ENCODE measurements at regions not wholly inside any gene's neighbourhood (a gene's known extent, or its start where the extent isn't known, plus 50 kb on each side); places are given as distances from the start of the nearest gene placed in this dataset.
"Not testable (repeated sequence)": the region's sequence is repeated elsewhere in the genome, so short reads cannot be mapped to it uniquely, and the experiment has no call there.

DNA sequence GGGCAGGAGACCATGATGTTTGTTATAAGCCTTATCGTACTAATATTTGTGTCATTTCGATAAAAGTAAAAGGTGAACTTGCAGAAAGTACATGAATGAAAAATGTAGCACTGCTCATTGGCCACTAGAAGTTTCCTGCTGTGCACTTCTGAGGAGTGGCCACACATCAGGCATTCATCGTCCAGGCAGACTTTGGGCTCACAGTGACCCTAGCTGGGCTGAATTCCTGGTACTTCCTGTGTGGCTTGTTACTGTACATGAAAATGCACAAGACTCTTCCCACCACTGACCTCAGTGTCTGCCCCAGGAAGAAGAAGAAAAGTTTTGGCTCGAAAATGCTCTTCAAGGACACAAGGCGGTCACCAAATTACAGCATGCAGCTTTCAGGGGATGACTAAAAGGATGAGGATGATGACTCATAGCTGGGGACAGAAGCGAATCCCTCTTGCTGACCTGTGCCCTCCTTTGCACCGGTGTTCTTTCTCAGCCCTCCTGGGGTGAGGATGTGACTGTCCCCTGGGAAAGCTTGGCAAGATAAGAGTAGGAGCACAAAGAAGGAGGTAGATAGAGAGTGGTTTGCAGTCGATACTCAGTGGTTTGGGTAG lies 252.4 kb upstream of the KAZN start:
- no peak for TF ChIP-seq CTCF (IDR thresholded peaks at IDR 0.05; ENCODE audit: insufficient read depth, low read length, poor library complexity, severe bottlenecking)
- Histone ChIP-seq H3K27me3 (replicated peaks; ENCODE audit: control insufficient read depth, insufficient read depth, low read length) (no peaks in the 10 kb centered on the region; the same call in 1 of the 2 replicates), H3K4me3 (replicated peaks; ENCODE audit: low read depth, low read length) (no peak overlapping the region), H3K36me3 (ENCODE audit: control insufficient read depth, insufficient read depth, low read length) (no peaks in the 10 kb centered on the region)
- DNase-seq (ENCODE audit: extremely low read depth, insufficient read length): no peak

GRCh38 chr1:14347186-14347585 lies 251.3 kb upstream of the KAZN start:
- no peak for DNase-seq (ENCODE audit: extremely low read depth, insufficient read length)
- no peak for TF ChIP-seq CTCF (IDR thresholded peaks at IDR 0.05; ENCODE audit: insufficient read depth, low read length, poor library complexity, severe bottlenecking)
- Histone ChIP-seq H3K27me3 (replicated peaks; ENCODE audit: control insufficient read depth, insufficient read depth, low read length) (no peaks in the 10 kb centered on the region; the same call in 1 of the 2 replicates), H3K4me3 (replicated peaks; ENCODE audit: low read depth, low read length) (no peak overlapping the region), H3K36me3 (ENCODE audit: control insufficient read depth, insufficient read depth, low read length) (no peaks in the 10 kb centered on the region)

DNA sequence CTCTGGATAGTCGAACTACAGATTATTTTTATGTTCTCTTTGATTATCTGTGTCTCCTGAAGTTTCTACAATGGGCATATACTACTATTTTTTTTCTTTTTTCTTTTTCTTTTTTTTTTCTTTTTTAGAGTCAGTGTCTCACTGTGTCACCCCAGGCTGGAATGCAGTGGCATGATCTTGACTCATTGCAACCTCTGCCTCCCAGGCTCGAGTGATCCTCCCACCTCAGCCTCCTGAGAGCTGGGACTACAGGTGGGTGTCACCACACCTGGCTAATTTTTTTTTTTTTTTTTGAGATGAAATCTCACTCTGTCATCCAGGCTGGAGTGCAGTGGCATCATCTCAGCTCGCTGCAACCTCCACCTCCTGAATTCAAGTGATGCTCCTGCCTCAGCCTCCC lies 250.7 kb upstream of the KAZN start:
- TF ChIP-seq CTCF (IDR thresholded peaks at IDR 0.05; ENCODE audit: insufficient read depth, low read length, poor library complexity, severe bottlenecking): no peak
- H3K4me3 ChIP-seq (replicated peaks; ENCODE audit: low read depth, low read length): no peak overlapping the region
- H3K36me3 ChIP-seq (ENCODE audit: control insufficient read depth, insufficient read depth, low read length): no peaks in the 10 kb centered on the region
- H3K27me3 ChIP-seq (replicated peaks; ENCODE audit: control insufficient read depth, insufficient read depth, low read length): no peaks in the 10 kb centered on the region
- DNase-seq (ENCODE audit: extremely low read depth, insufficient read length): no peak

DNA sequence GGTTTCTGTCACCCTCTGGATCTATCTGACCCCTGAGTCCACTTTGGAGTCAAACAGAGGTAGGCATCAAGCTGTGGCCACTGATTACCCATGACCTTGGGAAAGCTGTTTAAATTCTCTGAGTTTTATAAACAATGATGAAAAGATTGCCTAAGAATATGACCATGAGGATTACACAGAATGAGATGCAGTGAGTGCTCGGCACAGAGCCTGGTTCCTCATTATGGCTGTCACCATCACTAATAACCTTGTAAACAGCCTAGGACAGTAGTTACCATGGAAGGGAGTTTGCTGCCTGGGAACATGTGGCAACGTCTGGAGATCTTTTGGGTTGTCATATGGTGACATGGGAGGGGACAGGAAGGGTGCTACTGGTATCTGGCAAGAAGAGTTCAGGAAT lies 248.3 kb upstream of the KAZN start:
- Histone ChIP-seq H3K36me3 (ENCODE audit: control insufficient read depth, insufficient read depth, low read length) (no peaks in the 10 kb centered on the region), H3K4me3 (replicated peaks; ENCODE audit: low read depth, low read length) (no peak overlapping the region), H3K27me3 (replicated peaks; ENCODE audit: control insufficient read depth, insufficient read depth, low read length) (no peaks in the 10 kb centered on the region)
- DNase-seq (ENCODE audit: extremely low read depth, insufficient read length): no peak
- no peak for TF ChIP-seq CTCF (IDR thresholded peaks at IDR 0.05; ENCODE audit: insufficient read depth, low read length, poor library complexity, severe bottlenecking)

DNA sequence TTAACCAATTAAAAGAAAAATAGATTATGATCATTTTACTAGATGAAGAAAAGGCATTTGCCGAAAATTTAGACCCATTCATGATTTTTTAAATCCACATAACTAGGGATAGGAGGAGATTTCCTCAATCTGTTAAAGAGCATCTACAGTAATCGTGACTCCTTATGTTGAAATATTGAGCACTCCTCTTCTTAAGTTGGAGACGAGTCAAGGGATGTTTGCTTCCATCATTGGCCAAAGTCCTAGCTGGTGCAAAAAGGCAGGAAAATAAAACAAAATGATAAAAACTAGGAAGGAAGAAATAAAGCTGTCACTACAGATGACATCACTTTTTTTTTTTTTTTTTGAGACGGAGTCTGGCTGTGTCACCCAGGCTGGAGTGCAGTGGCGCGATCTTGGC lies 245.6 kb upstream of the KAZN start:
- no peak for TF ChIP-seq CTCF (IDR thresholded peaks at IDR 0.05; ENCODE audit: insufficient read depth, low read length, poor library complexity, severe bottlenecking)
- H3K36me3 ChIP-seq (ENCODE audit: control insufficient read depth, insufficient read depth, low read length): no peaks in the 10 kb centered on the region
- no peaks in the 10 kb centered on the region for H3K27me3 ChIP-seq (replicated peaks; ENCODE audit: control insufficient read depth, insufficient read depth, low read length)
- no peak for DNase-seq (ENCODE audit: extremely low read depth, insufficient read length)
- no peak overlapping the region for H3K4me3 ChIP-seq (replicated peaks; ENCODE audit: low read depth, low read length)

DNA sequence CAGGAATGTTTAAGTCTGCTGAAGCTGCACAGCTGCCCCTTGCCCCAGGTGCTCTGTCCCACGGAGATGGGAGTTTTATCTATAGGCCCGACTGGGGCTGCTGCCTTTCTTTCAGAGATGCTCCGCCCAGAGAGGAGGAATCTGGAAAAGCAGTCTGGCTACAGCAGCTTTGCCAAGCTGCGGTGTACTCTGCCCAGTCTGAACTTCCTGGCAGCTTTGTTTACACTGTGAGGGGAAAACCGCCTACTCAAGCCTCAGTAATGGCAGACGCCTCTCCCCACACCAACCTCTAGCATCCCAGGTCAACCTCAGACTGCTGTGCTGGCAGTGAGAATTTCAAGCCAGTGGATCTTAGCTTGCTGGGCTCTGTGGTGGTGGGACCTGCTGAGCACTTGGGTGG lies 237.5 kb upstream of the KAZN start:
- not testable (repeated sequence) for H3K36me3 ChIP-seq (ENCODE audit: control insufficient read depth, insufficient read depth, low read length); H3K27me3 ChIP-seq (replicated peaks; ENCODE audit: control insufficient read depth, insufficient read depth, low read length); DNase-seq (ENCODE audit: extremely low read depth, insufficient read length); H3K4me3 ChIP-seq (replicated peaks; ENCODE audit: low read depth, low read length)
